H1 (cell line): ENCODE measurements at regions not wholly inside any gene's neighbourhood (a gene's known extent, or its start where the extent isn't known, plus 50 kb on each side); places are given as distances from the start of the nearest gene placed in this dataset.

ENCODE experiments used
- ATF3 ChIP-seq: IDR thresholded peaks from 2 replicates; pipeline ENCODE4 v1.6.1; 2011; ENCODE audit warnings: low read depth, mild to moderate bottlenecking, low read length; ENCODE audit not compliant: insufficient read depth
- EGR1 ChIP-seq: IDR thresholded peaks from 2 replicates; pipeline ENCODE4 v1.6.1; 2011; ENCODE audit warnings: low read depth, low read length, borderline replicate concordance
- EP300 ChIP-seq, 2 experiments: IDR thresholded peaks; 1 replicate in 1 of 2; 2 replicates in 1 of 2; pipeline ENCODE4 v1.6.1; 2011 to 2012; ENCODE audit warnings: low read depth in 2 of 2, low read length in 2 of 2, mild to moderate bottlenecking in 2 of 2, borderline replicate concordance in 1 of 2, inconsistent platforms in 1 of 2, moderate library complexity in 1 of 2
- EZH2 ChIP-seq: fragments of 200-600 bp; sonication (generic); IDR thresholded peaks from 2 replicates; pipeline ENCODE4 v1.7.1; 2012; ENCODE audit warnings: low read depth, mild to moderate bottlenecking, moderate library complexity, low read length, inconsistent platforms; ENCODE audit not compliant: severe bottlenecking
- HDAC2 ChIP-seq, 2 experiments: fragments of 300-600 bp in 1 of 2; sonication (generic) in 1 of 2; IDR thresholded peaks; 2 replicates each; pipeline ENCODE4 v1.6.1; 2011 to 2012; ENCODE audit warnings: low read depth in 2 of 2, low read length in 2 of 2, mild to moderate bottlenecking in 2 of 2, moderate library complexity in 2 of 2, borderline replicate concordance in 1 of 2, inconsistent platforms in 1 of 2
- JUN ChIP-seq: IDR thresholded peaks from 2 replicates; pipeline ENCODE4 v1.6.1; 2011; ENCODE audit warnings: low read depth, mild to moderate bottlenecking, improper control_type of control experiment, low read length
- POLR2A ChIP-seq, 2 experiments: IDR thresholded peaks; 1 replicate in 1 of 2; 2 replicates in 1 of 2; pipeline ENCODE4 v1.6.1; 2011; ENCODE audit warnings: low read depth in 2 of 2, low read length in 2 of 2, mild to moderate bottlenecking in 2 of 2; ENCODE audit errors: control extremely low read depth in 1 of 2
- POLR2AphosphoS5 ChIP-seq: IDR thresholded peaks from 2 replicates; pipeline ENCODE4 v1.6.1; 2011; ENCODE audit warnings: low read depth, low read length
- RFX5 ChIP-seq: IDR thresholded peaks from 2 replicates; pipeline ENCODE4 v1.6.1; 2011; ENCODE audit warnings: low read depth, low read length, improper control_type of control experiment, borderline replicate concordance
- RNF2 ChIP-seq: fragments of 200-900, 300-1000 bp; sonication (generic); IDR thresholded peaks from 2 replicates; pipeline ENCODE4 v1.7.1; 2016; ENCODE audit warnings: borderline replicate concordance, low read depth, mild to moderate bottlenecking, antibody characterized with exemption, low read length; ENCODE audit not compliant: poor library complexity, severe bottlenecking; ENCODE audit errors: missing control alignments
- SIRT6 ChIP-seq: IDR thresholded peaks from one replicate; pipeline ENCODE4 v1.7.1; 2012; ENCODE audit warnings: low read length, inconsistent platforms
- SIX5 ChIP-seq: IDR thresholded peaks from 2 replicates; pipeline ENCODE4 v1.6.1; 2011; ENCODE audit warnings: mild to moderate bottlenecking, low read depth, low read length
- TBP ChIP-seq: IDR thresholded peaks from 2 replicates; pipeline ENCODE4 v1.6.1; 2011; ENCODE audit warnings: low read depth, low read length, improper control_type of control experiment
- USF2 ChIP-seq: IDR thresholded peaks from 2 replicates; pipeline ENCODE4 v1.6.1; 2011; ENCODE audit warnings: low read length, improper control_type of control experiment
- YY1 ChIP-seq: IDR thresholded peaks from 2 replicates; pipeline ENCODE4 v1.6.1; 2011; ENCODE audit warnings: low read depth, mild to moderate bottlenecking, low read length
- TF ChIP-seq, protein P1 (sequence below): IDR thresholded peaks from 2 replicates; pipeline ENCODE4 v1.6.1; 2012; ENCODE audit warnings: inconsistent platforms

GRCh38 chr1:5374192-5374591 lies 618.0 kb downstream of the NPHP4 start (continued):
- TF ChIP-seq POLR2AphosphoS5: no peak
- no peak for TF ChIP-seq USF2
- no peak for TF ChIP-seq SIRT6
- no peak for TF ChIP-seq EZH2
- no peak for TF ChIP-seq YY1
- TF ChIP-seq ATF3: no peak
- no peak for TF ChIP-seq SIX5
- TF ChIP-seq EP300 (IDR thresholded peaks at IDR 0.05; ENCODE audit: borderline replicate concordance in 1 of 2, low read depth in 2 of 2, low read length in 2 of 2): no peak
- TF ChIP-seq EGR1: no peak
- no peak for TF ChIP-seq HDAC2 (IDR thresholded peaks at IDR 0.05; ENCODE audit: borderline replicate concordance in 1 of 2, low read depth in 2 of 2, low read length in 2 of 2)
- TF ChIP-seq POLR2A (IDR thresholded peaks at IDR 0.05; ENCODE audit: control extremely low read depth in 1 of 2, low read depth in 2 of 2, low read length in 2 of 2): no peak
- TF ChIP-seq TBP: no peak
- no peak for TF ChIP-seq JUN
- no peak for TF ChIP-seq RFX5
- TF ChIP-seq, protein P1, sequence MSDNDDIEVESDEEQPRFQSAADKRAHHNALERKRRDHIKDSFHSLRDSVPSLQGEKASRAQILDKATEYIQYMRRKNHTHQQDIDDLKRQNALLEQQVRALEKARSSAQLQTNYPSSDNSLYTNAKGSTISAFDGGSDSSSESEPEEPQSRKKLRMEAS: no peak
- TF ChIP-seq RNF2: no peak
